GM18498 (cell line): ENCODE measurements at regions not wholly inside any gene's neighbourhood (a gene's known extent, or its start where the extent isn't known, plus 50 kb on each side); places are given as distances from the start of the nearest gene placed in this dataset.

ENCODE experiments used
- ATAC-seq: cut with Tn5 transposase; IDR thresholded peaks from one replicate; pipeline ENCODE4 v1.9.1; 2021; ENCODE audit warnings: mild to moderate bottlenecking, moderate library complexity; ENCODE audit not compliant: unreplicated experiment

DNA sequence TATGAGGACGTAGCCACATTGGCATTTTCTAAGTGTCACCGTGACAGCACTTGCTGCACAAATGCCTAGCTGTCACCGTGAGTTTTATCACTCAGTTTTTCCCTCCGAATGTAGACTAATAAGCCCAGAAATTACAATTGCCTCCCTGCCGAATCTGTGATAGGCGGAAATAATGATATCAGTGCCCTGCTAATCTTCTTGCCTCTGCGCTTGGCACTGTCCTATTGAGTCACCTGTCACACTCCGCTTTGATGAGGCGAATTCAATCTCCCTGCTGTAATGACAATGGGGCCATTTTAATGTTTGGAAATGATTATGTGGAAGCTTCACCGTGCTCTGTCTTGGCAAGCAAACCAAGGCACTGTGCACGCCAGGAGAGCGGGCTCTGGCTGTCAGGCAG, 112.8 kb downstream of the LINC00237 start:
- ATAC-seq = no peak

GRCh38 chr20:20992686-20993360, 113.3 kb downstream of the LINC00237 start:
- ATAC-seq = no peak

GRCh38 chr20:20992277-20992676, 113.9 kb downstream of the LINC00237 start:
- ATAC-seq = no peak

- ATAC-seq = no peak
Observed at GRCh38 chr20:20989081-20989480, 117.1 kb downstream of the LINC00237 start.

- ATAC-seq = no peak
Observed at GRCh38 chr20:20979934-20980333, 126.2 kb downstream of the LINC00237 start.

- no peak for ATAC-seq
Observed at GRCh38 chr20:20977786-20978185, 128.4 kb downstream of the LINC00237 start.

DNA sequence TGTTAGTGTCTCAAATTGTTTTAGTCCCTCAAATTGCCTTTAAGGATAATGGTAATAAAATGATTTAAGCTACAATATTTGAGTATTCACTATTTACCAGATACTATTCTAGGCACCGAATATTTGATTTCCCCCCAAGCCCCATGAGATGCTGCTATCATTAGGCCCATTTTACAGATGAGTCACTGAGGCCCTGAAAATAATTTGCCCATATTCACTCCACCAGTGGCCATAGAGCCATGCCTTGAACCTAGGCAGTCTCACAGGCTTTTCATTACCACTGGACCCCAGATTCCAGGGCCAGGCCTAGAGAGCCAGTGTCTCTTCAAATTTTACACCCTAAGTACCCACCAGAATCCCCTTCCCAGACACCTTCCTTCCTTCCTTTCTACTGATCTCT, 133.7 kb downstream of the LINC00237 start:
- ATAC-seq = no peak

GRCh38 chr20:20971810-20972209, 134.3 kb downstream of the LINC00237 start:
- ATAC-seq = no peak

DNA sequence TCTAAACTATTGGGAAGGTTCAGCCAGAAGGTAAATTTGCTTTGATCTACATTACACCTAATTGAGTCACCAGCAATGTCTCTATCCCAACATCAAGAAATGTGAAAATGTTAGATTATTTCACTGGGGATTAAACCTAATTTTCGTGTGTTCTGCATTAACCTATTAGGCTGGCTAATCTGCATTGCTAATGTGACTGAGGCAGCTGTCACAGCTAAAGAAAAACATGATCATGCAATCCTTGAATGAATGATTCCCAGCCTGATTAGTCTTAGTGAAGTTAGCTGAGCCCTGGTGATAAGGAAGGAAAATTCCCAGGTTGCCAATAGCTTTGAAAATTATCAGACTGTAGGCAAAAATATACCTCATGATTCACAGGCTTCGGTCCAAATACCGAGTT, 135.3 kb downstream of the LINC00237 start:
- ATAC-seq = no peak

DNA sequence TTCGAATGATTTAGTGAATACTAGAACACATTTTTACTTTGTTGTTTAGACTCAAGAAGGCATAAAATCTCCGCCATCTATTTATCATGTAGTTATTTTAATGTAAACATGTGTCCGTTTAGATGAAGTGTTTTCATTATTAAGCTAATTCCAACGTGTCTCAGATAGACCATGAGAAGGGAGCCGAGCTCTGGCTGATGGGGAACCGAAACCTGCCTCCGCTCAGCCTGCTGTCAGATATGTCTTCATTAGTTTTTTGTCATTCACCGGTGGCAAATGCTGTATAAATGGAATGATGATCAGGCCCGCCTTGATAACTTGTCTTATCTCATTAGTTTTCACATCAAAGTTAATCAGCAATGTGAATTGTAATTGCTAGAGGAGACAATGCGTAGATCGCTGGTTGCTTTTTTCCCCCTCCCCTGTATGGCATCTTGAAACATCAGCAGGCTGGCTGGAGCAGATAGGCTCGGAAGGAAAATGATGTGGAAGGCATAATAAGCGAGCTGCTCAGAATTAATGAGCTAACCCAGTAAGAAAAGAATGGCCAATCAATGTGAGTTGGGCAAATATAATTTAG, 136.4 kb downstream of the LINC00237 start:
- ATAC-seq = no peak

- ATAC-seq = no peak
Observed at GRCh38 chr20:20967564-20968184, 138.5 kb downstream of the LINC00237 start.

GRCh38 chr20:20966171-20966570, 140.0 kb downstream of the LINC00237 start:
- no peak for ATAC-seq

GRCh38 chr20:20959031-20959755, 147.0 kb downstream of the LINC00237 start:
- no peak for ATAC-seq

- ATAC-seq = no peak
Observed at GRCh38 chr20:20956513-20956931, 149.6 kb downstream of the LINC00237 start.

DNA sequence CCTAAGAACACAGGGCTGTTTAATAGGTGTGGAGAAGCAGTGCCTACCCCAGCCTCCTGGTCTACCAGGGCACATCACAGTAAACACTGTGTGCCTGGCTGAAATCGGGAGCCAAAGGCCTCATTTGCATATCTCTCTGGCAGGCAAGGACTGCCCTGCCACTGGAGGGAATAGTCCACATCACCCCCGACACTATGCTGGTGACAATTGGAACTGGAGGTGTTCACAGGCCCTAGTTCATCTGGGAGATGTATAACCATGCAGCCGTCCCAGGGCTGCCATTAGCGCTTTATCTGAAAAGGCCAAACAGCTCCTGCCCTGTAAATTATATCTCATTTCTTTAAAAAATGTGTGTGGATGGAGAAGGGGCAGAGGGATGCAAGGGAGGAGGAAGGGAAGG, 150.3 kb downstream of the LINC00237 start:
- no peak for ATAC-seq

DNA sequence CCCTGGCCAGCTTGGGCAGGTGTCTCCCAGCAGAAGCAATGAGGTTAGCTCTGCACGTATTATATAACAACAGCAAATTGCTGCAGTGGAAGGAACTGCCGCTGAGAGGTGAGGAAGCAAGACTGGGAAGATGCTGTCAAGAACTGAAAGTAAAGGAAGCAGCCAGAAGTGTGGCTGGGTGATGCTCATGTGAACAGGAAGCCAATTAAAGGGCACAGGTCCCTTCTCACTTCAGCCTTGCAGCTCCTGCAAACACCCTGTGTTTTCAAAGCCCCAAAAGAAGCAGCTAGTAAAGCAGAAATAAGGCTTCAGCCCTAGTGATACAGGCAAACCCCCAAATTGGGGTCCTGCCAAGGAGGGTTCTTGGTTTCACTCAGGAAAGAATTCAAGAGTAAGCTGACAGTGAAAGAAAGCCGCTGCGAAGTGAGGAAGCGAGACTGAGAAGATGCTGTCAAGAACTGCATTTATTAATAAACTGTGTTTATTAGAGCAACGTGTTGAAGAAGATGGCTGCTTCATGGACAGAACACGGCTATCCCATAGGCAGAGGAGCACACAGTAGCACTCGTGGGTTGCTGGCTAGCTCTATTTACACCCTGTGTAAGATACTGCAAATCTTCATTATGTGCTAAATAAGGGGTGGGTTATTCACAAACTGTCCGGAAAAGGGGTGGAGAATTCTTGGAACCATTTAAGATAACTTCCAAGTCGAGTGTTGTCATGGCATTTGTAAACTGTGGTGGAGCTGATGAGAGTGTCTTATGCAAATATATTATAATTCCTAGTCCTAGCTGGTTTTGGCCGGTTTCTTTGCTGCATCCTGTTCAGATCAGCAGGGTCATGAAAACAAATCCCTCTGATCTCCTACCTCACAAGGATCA, 152.2 kb downstream of the LINC00237 start:
- ATAC-seq = peak; percentile 46

- no peak for ATAC-seq
Observed at GRCh38 chr20:20950620-20951019, 155.5 kb downstream of the LINC00237 start.

- ATAC-seq = no peak
Observed at GRCh38 chr20:20946122-20946759, 159.9 kb downstream of the LINC00237 start.

DNA sequence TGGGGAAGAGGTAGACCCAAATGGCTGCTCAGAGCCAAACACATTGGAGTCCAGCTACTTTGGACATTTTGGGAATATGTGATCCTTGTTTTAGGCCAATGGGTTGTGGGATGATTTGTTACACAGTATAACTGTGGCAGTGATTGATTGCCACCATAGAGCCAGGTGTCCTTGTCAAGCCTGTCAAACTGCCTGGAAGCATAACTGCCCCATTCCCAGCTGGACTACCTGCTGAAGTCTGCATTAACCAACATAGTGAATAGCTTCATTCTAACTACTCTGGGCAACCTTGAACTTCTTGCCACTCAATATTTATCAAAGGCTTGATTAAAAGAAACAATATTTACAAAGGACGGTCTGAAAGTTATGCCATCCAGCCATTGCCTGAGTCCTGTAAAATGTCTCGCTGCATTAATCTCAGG, 164.7 kb downstream of the LINC00237 start:
- no peak for ATAC-seq

- no peak for ATAC-seq
Observed at GRCh38 chr20:20939006-20939405, 167.2 kb downstream of the LINC00237 start.
